Amniotic epithelial cell (primary cell): ENCODE measurements at regions not wholly inside any gene's neighbourhood (a gene's known extent, or its start where the extent isn't known, plus 50 kb on each side); places are given as distances from the start of the nearest gene placed in this dataset.

Source experiments
- DNase-seq: peaks from one replicate; pipeline ENCODE4 v3.0.0-alpha.2; 2010; ENCODE audit warnings: low read depth

DNA sequence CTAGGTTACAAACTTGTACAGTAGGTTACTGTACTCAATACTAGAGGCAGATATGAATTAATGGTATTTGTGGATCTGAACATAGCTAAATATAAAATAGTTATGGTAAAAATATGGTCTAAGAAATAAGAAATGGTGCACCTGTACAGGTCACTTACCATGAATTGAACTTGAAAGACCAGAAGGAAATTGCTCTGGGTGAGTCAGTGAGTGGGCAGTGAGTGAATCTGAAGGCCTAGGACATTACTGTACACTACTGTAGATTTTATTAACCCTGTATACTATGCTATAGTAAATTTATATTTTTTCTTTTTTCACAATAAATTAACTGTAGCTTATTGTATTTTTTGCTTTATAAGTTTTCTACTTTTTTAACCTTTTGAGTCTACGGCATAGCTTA, 1020.4 kb downstream of the CDH18 start:
- no peak for DNase-seq

DNA sequence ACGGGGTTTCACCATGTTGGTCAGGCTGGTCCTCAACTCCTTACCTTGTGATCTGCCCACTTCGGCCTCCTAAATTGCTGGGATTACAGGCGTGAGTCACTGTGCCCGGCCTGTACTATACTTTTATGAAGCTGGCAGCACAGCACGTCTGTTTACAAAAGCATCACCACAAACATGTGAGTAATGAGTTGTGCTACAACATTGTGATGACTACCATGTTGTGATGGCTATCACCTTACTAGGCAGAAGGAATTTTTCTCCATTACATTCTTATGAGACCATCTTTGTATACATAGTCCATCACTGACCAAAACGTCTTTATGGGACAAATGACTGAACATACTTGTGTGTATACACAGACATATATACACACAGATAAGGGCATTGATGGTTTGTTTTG, 1019.0 kb downstream of the CDH18 start:
- DNase-seq = peak; percentile 17

DNA sequence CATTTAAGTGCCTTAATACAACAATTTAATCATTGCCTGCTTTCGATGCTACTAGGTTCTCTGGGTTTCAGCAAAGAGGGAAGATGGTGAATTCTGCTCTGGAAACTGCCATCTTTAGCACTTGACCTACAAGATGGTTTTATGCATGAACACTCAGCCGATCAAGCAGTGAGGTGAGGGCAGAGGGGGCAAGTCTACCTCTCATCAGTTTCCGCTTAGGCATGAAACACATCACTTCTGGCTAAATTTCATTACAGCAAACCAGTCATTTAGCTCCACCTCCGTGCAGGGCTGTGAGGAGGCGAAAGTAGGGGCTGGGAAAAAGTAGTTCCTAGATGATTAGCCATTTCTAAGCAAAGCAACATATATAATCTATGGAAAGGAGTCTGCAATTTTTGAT, 1018.0 kb downstream of the CDH18 start:
- no peak for DNase-seq

DNA sequence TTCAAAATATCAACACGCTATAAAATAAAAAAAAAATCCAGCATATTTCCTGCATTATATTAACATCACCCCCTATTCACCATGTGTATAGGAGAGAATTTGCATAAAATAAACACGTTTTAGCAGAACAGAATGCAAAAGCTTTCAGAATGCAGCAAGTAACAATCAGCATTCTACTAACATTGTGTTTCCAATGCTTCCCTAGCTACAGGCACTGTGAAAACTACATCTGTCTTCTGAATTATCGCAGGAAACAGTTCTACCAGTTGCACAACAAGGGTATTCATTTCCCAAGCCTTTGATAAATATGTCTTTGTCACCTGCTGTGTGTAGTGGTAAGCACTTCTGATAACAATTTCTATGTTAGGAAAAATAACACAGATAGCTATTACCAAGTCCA, 1015.8 kb downstream of the CDH18 start:
- DNase-seq = peak; percentile 17

DNA sequence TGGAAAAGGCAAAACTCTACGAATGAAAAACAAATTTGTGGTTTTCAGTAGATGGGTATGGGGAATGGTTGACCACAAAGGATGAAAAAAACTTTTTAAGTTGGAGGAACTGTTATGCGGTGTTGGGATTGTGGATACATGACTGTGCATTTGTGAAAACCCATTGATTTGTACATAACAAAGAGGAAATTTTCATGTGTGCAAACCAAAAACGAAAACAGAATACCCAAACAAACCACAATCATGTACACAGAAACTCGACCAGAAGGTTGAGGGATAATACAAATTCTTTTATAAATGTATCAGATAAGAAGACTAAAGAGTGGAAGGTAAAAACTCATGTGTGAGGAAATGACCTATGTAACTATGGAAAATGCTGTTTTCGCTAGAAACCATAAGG, 1012.4 kb downstream of the CDH18 start:
- no peak for DNase-seq

DNA sequence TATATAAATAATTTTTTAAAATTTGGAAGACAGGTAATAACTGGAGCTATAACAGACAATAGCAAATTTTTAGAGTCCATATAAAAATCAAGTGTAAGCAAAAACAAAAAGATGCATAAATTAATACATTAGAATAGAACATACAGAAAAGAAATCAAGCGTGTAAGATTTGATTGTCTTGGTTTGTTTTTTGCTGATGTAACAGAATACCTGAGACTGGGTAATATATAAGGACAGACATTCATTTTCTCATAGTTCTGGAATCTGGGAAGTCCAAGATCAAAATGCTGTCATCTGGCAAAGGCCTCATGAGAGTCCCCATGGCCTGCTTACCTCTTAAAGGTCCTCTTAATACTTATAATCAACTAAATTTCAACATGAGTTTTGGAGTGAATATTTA, 1010.1 kb downstream of the CDH18 start:
- DNase-seq = no peak

DNA sequence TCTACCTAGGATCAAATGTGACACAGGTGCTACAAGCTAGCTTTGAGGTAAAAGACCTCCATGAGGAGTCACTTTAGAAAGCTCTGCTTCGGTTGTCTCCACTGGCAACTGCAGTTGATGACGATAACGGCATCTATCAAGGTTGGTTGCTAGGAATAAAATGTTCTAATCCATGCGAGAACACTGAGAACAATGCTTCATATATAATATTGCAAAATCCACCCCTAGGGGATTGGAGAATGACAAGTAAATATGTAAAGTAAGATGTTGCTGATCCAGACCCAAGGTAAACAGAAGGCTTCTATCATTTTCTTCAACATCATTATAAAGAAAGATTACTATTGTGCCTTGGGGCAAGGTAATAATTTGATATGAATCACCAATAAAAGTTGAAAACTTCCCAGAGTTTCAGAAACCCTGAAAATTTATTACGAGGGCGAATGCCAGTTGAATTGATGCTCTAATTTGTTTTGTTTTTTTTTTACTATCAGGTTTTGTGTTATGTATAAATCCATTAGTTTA, 1003.4 kb downstream of the CDH18 start:
- DNase-seq = no peak

DNA sequence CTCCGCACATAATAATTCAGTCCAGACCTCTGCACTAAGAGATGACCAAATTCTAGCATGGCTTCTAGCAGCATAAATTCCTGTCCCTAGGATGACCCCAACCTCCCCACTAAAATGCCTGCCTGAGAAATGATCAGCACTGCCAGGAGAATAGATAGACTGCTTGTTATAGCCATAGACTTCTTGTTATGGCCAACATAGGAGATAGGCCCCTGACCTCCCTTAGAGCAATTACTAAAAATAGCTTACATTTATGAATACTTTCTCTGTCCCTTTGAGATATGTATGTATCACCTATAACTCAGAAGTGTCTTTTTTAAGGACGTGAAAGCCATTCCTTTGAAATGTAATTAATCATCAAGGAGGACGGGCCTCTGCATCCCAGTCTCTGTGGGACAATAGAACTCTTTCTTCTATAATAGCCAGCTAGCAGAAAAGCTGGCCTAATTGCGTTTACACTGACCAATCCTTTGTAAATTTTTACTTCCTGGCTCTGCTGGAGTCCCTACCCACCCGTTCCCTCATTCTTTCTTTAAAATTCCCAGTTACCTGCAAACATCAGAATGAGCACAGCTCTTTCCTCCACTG, 1002.7 kb downstream of the CDH18 start:
- no peak for DNase-seq

DNA sequence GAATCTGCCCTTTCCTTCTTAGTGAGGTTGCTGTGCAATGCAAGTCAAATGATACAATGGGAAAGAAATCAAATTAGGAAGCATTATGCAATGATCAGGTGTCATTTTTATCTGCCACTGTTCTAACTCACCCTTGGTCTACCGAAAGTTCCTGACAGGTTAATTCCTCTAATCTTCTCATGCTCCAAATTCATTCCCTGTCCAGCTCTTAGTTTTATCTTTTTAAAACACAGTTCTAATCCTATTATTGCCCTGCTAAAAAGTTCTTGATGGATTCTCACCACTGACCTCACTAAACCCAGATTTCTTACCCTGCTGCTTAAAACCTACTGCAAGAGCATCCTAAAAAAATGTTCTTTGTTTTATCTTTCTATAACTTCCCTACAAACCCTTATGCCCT, 1000.9 kb downstream of the CDH18 start:
- DNase-seq = no peak

DNA sequence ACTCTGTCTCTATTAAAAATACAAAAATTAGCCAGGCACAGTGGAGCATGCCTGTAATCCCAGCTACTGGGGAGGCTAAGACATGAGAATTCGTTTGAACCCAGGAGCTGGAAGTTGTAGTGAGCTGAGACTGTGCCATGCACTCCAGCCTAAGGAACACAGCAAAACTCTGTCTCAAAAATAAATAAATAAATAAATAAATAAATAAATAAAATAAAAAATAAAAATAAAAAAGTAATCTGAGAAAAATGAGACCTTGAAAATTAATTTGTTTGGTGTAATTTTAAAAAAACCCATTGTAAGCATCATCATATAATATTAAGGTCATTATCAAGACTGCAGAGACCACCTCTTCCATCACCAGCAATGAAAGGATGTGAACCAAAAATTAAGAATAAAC, 997.1 kb downstream of the CDH18 start:
- no peak for DNase-seq

DNA sequence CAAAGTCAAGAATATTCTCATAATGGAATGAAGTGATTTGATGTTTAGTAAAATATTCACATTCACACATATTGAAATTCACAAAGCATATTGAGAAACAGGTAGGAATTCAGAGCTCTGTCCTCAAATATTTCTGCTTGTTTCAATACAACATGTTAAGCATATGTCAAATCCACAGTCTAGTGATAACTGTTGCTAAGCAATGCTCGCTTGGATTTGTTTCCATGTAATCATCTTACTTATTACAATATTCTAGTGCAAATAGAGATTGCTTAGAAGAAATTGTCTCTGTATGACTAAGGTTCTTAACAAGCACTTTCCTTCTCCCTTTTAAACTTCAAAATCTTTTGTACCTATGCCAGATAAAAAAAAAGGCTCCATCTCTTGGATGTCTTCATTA, 995.7 kb downstream of the CDH18 start:
- no peak for DNase-seq

DNA sequence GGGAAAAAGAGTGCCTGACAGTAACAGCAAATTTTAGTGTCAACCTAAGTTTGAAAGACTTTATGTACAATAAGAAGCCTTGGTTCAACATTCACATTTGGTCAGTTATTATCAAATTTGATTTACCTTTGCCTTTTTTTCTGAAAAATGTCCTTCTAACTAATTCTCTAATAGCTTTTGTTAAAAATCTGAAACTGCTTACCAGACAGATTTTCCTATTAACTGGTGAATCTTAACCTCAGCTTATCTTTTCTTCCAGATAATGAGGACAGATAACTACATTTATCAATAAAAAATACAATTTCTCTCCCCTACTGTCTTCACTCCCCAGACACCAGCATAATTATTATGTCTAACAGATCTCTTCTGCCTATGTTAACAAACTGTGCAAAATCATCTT, 988.5 kb downstream of the CDH18 start:
- no peak for DNase-seq

DNA sequence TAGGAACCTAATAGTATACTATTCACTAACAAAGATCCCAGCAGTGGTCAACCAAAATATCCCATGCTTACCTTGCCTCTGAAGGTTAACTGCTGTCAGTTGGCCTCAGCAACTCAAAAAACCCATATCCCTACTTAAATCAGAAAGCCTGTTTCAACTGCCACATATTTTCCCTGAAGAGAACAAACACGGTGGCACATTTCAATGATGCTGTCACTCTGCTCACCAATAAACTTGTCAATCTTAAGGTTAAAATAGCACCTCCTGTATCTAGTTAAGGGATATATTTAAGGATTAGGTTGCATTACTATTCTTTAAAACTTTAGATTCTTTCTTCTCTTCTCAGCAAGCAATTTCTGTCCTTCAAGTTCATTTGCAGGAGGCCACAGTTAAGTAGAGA, 986.9 kb downstream of the CDH18 start:
- DNase-seq = no peak

DNA sequence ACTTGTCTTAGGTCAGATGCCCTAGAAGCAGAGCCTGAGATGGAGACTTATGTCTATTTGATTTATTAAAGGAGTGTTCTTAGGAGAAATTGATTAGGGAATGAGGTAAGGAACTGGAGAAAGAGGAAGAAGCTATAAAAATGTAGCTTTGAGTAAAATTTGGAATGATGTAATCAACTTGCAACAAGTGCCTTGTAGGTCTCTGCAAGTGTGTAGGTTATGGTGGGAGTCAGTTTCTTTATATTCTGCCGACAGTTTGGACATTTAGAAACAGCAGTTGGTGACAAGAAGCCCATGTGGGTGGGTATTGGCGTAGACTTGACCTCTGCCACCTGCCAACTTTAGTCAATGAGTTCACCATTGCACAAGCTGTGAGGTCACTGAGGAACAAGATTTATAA, 986.5 kb downstream of the CDH18 start:
- no peak for DNase-seq

DNA sequence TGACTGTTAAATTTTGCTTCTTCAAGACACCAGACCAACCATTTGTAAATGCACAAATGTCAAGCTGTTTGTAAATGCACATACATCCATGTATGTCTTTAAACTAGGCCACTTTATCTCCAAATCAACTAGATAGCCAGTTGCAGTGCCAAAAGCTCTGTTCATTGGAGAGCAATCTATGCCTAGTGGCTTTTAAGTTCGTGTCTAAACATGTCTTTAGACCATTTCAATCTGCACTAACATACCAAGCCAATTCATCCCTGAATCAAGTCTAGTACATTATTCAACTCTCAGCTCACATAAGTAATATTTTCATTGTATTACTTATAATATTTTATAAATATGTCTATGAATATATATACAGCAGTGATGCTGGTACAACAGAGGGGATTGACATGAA, 985.9 kb downstream of the CDH18 start:
- DNase-seq = no peak

DNA sequence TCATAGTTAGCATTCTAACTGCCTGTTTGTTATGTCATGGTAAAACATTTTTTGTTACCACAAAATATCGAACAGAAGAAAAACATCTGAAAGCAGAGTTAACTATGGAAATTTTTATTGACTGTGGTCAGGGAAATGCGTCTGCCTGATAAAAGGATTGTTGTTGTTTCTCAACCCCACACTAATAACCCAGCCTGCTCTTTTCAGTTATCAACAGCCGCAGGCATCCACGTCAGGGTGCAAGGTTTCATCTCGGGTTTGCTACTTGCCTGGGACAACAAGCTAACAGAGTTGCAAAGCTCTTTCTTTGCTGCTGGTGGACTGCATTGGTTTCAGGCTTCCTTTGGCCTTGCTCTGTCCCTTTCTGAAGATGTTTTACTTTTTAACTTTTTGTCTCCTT, 969.2 kb downstream of the CDH18 start:
- peak; percentile 4 for DNase-seq

DNA sequence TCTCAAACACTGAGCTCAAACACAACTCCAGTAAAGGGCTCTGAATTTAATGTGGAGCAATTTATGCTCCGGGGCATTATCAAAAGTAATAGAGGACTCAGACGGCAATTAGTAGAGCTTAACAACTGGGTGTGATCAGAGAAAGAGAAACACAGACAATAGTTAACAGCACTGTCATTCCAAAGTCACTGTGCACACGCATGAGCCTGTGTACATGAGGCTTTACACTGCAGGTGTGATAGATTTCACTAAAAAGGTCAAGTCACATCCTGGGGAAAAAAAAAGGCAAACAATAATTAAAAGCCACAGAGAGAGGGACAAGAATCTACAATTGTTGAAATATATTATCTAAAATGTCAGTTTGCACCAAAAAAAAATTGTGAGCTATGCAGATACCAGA, 956.5 kb downstream of the CDH18 start:
- DNase-seq = no peak

DNA sequence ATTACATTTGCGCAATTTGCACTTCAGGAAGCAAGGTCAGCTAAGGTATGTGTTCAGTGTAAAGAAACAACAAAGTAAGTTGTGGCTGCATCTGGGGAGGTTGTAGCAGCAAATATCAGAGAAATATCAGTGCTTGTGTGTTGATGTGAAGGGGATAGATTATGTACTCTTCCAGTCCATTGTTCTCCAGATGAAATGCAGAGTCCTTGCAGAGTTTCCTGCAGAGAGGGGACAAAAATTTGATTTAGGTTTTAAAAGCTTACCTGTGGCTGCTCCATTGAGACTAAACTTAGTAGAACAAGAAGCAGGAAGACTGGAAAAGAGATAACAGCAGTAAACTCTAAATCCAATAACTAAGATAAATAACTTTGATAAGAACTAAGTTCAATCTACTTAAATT, 952.2 kb downstream of the CDH18 start:
- no peak for DNase-seq

DNA sequence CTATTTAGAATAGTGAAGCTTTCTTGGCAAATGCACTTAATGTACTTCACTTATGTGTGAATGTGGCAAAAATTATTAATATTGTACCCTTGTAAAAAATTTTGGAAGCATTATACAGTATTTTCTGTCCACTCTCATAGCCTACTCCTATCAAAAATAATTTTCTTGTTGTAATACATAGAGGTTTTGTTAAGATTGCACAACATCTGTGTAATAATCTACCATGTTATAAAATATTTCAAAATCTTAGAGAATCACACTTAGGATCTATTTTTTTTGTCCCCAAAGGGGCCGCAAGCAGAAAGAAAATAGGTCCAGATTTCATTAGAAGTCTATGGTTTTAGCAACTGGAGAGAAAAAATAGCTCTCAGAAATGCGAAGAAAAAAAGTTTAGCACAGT, 945.9 kb downstream of the CDH18 start:
- DNase-seq = no peak

DNA sequence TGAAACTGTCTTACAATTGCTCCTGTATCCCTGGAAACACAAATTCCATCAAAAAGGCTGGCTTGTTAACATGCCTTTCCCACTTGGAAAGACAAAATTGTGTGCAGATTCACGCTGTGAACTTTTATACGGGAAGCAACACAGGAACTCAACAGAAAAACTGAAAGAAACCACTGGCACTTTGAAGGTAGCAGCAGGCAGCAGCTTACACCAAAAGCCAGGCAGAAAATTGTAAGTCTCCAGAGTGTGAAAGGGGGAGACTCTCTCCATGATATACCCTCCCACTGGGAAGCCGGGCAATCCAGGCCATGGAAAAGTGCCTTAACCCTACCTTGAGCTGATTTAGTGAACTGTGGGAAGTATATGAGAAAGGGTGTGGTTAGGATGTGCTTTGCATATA, 943.7 kb downstream of the CDH18 start:
- DNase-seq = no peak

DNA sequence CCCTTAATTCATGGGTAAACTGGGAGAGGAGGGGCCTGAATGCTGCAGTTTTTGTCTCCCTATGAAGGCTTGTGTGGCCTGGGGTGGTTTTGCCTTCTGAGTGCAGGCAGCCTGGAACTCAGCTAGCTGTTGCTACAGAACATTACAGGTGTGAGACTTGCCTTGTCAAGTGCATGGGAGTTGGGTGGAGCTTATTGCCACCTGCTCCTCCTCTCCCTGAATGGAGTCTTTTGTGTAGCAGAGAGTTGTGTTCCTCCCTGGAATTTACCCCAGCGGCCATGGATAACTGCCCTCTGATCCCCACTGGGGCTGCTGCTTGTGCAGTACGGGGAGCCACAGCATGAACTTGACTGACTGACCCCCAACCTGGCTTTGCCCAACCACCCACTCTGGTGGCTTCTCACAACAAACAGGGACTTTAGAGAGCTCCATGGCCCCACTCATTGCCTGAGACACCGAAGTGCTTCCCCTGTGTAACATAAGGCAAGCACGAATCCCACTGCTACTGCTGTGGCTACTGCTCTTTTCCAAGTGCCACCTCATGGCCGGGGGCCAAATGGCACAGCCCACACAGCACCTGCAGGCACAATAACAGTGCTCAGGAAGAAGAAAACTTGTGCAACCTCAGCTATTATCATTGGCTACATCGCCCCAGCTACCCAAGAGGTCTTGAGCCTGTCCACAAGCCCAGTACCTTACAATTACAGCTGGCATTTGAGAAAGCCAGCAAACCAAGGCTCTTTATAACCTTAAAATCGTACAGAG, 942.9 kb downstream of the CDH18 start:
- DNase-seq = no peak

DNA sequence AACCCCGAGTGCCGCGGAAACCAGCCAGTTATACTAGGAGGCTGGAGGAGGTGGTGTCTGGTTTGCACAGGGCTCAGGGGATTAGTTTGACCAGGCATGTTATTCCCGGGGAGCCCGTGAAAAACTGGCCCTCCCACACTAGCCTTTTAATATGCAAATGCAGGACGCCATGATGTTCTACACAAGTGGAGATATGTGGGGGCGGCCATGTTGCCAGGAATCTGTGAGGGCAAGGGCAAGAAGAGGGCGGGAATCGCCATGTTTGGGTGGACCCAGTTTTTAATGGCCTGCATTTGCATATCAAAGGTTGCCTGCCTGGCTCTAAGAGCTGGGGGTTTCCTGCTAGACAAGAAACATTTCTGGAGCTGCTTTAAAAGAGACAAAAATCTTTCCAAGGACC, 940.7 kb downstream of the CDH18 start:
- no peak for DNase-seq

DNA sequence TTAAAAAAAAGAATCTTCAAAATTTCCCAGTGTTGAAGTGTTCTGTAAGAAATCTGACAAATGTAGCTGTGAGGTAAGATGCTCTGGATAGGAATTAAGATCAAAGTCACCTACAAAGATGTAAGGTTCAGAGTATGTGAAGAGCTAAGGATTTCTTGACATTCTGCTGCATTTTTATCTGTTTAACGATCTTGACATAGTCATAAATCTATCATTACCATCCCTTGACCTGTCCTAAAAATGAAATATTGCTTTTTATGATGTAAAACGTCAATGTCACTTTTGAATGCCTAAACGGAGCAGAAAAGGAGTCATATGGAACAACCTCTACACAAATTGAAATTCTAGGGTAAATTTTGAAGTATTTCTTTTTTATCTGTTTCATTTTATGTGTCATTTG, 939.3 kb downstream of the CDH18 start:
- no peak for DNase-seq

DNA sequence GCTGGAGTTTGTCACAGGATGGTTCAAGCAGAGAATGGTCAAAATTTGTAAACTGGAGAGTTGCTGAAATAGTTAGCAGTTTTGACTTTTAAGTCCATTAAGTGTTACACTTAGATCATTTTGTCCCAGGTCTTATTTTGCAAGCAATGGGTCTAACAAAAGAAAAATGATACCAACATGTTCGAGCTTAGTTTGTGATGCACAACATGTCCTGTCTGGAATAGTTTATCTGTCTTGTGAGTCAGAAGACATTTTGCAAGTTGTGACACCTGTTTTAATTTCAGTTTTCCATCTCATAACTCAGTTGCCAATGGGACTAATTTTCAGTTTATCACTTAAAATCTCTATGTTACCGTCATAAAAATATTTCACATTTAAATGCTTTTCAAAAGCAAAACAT, 929.8 kb downstream of the CDH18 start:
- DNase-seq = no peak
